ENCODE measurements at regions not wholly inside any gene's neighbourhood (a gene's known extent, or its start where the extent isn't known, plus 50 kb on each side); places are given as distances from the start of the nearest gene placed in this dataset.

DNA sequence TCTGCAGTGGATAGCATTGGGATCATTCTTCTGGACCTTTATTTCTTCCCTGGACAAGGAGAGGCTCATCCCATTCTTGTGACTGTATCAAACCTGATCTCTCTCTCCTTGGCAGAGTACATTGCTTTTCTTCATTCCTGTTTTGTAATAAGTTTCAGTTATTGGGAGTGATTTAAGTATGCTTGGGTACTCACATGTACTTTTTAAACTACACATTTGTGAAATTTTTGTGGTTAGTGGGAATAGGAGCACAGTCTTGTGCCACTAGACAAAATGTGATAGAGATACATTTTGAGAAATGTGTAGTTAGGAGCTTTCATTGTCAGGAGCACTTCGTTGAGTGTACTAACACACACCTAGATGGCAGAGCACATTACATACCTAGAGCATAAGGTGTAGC lies 262.6 kb downstream of the C3orf38 start:
- Histone ChIP-seq H3K36me3 (ENCODE audit: control insufficient read depth, insufficient read depth, low read length) (no peaks in the 10 kb centered on the region), H3K4me3 (ENCODE audit: low read depth in 2 of 2, low read length in 2 of 2) (no peak overlapping the region), H3K9me3 (ENCODE audit: control insufficient read depth, insufficient read depth, low read depth, low read length) (no peaks in the 10 kb centered on the region), H3K27me3 (ENCODE audit: control insufficient read depth, insufficient read depth, low read length) (no peaks in the 10 kb centered on the region), H3K4me1 (ENCODE audit: control insufficient read depth, insufficient read depth, low read length) (no peaks in the 10 kb centered on the region), H3K27ac (ENCODE audit: low read length) (no peak overlapping the region)
- POLR2A ChIA-PET: no interaction called here
- no peak for ATAC-seq
- no peak for DNase-seq (ENCODE audit: low read depth, low spot score)
- CTCF ChIA-PET: no interaction called here
- intact Hi-C loops (cut with micrococcal nuclease; ENCODE audit: unreplicated experiment): no loop called here
- in situ Hi-C loops (cut with HindIII; ENCODE audit: low pct_unique_long_range_greater_than_20kb, low sequenced_read_pairs): no loop called here
- BruUV-seq (replicated peaks): no TSS peak
- TF ChIP-seq POLR2AphosphoS5 (IDR thresholded peaks at IDR 0.05; ENCODE audit: low read depth, low read length) (no peak), SIN3A (IDR thresholded peaks at IDR 0.05; ENCODE audit: borderline replicate concordance, insufficient read depth, low read depth, low read length) (no peak), TCF7L2 (IDR thresholded peaks at IDR 0.05; ENCODE audit: low read depth, low read length) (no peak)
- TF ChIP-seq, protein P1, sequence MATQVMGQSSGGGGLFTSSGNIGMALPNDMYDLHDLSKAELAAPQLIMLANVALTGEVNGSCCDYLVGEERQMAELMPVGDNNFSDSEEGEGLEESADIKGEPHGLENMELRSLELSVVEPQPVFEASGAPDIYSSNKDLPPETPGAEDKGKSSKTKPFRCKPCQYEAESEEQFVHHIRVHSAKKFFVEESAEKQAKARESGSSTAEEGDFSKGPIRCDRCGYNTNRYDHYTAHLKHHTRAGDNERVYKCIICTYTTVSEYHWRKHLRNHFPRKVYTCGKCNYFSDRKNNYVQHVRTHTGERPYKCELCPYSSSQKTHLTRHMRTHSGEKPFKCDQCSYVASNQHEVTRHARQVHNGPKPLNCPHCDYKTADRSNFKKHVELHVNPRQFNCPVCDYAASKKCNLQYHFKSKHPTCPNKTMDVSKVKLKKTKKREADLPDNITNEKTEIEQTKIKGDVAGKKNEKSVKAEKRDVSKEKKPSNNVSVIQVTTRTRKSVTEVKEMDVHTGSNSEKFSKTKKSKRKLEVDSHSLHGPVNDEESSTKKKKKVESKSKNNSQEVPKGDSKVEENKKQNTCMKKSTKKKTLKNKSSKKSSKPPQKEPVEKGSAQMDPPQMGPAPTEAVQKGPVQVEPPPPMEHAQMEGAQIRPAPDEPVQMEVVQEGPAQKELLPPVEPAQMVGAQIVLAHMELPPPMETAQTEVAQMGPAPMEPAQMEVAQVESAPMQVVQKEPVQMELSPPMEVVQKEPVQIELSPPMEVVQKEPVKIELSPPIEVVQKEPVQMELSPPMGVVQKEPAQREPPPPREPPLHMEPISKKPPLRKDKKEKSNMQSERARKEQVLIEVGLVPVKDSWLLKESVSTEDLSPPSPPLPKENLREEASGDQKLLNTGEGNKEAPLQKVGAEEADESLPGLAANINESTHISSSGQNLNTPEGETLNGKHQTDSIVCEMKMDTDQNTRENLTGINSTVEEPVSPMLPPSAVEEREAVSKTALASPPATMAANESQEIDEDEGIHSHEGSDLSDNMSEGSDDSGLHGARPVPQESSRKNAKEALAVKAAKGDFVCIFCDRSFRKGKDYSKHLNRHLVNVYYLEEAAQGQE (IDR thresholded peaks at IDR 0.05; ENCODE audit: insufficient read depth in 1 of 2, low read depth in 2 of 2, low read length in 1 of 2): no peak
- TF ChIP-seq, protein P2, sequence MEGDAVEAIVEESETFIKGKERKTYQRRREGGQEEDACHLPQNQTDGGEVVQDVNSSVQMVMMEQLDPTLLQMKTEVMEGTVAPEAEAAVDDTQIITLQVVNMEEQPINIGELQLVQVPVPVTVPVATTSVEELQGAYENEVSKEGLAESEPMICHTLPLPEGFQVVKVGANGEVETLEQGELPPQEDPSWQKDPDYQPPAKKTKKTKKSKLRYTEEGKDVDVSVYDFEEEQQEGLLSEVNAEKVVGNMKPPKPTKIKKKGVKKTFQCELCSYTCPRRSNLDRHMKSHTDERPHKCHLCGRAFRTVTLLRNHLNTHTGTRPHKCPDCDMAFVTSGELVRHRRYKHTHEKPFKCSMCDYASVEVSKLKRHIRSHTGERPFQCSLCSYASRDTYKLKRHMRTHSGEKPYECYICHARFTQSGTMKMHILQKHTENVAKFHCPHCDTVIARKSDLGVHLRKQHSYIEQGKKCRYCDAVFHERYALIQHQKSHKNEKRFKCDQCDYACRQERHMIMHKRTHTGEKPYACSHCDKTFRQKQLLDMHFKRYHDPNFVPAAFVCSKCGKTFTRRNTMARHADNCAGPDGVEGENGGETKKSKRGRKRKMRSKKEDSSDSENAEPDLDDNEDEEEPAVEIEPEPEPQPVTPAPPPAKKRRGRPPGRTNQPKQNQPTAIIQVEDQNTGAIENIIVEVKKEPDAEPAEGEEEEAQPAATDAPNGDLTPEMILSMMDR (IDR thresholded peaks at IDR 0.05): no peak

DNA sequence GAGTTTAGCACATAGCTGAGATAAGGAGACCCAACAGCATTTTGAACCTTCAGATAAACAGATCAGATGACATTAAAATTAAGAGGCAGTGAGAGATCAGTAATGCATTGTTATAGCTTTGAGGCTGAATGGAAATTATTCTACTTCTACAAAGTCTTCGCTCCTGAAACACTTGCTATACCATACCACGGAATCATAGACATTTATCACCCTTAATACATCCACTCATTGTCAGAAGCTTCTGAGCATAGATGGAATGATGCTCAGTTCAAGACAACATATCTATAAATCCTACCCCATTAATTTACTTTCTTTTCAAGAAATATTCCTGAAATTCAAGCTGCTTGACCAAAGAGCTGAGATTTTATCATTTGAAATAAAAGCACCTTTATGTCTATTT lies 266.7 kb downstream of the C3orf38 start:
- Histone ChIP-seq H3K4me1 (ENCODE audit: control insufficient read depth, insufficient read depth, low read length) (no peaks in the 10 kb centered on the region), H3K27ac (ENCODE audit: low read length) (no peak overlapping the region), H3K9me3 (ENCODE audit: control insufficient read depth, insufficient read depth, low read depth, low read length) (no peaks in the 10 kb centered on the region), H3K36me3 (ENCODE audit: control insufficient read depth, insufficient read depth, low read length) (no peaks in the 10 kb centered on the region), H3K27me3 (ENCODE audit: control insufficient read depth, insufficient read depth, low read length) (no peaks in the 10 kb centered on the region), H3K4me3 (ENCODE audit: low read depth in 2 of 2, low read length in 2 of 2) (no peak overlapping the region)
- BruUV-seq (replicated peaks): no TSS peak
- ChIA-PET POLR2A (no interaction called here), CTCF (no interaction called here)
- DNase-seq (ENCODE audit: low read depth, low spot score) (no peak), ATAC-seq (no peak)
- TF ChIP-seq TCF7L2 (IDR thresholded peaks at IDR 0.05; ENCODE audit: low read depth, low read length): no peak
- TF ChIP-seq, protein P2 (IDR thresholded peaks at IDR 0.05): no peak
- TF ChIP-seq, protein P1 (IDR thresholded peaks at IDR 0.05; ENCODE audit: insufficient read depth in 1 of 2, low read depth in 2 of 2, low read length in 1 of 2): no peak
- TF ChIP-seq SIN3A (IDR thresholded peaks at IDR 0.05; ENCODE audit: borderline replicate concordance, insufficient read depth, low read depth, low read length): no peak
- no peak for TF ChIP-seq POLR2AphosphoS5 (IDR thresholded peaks at IDR 0.05; ENCODE audit: low read depth, low read length)
- in situ Hi-C loops (cut with HindIII; ENCODE audit: low pct_unique_long_range_greater_than_20kb, low sequenced_read_pairs) (no loop called here), intact Hi-C loops (cut with micrococcal nuclease; ENCODE audit: unreplicated experiment) (no loop called here)

All from Panc1 (cell line).